SH-SY5Y (cell line): ENCODE measurements at regions not wholly inside any gene's neighbourhood (a gene's known extent, or its start where the extent isn't known, plus 50 kb on each side); places are given as distances from the start of the nearest gene placed in this dataset.

Experiments
- GATA2 ChIP-seq: IDR thresholded peaks from 2 replicates; pipeline ENCODE4 v1.6.1; 2011; ENCODE audit warnings: mild to moderate bottlenecking, low read depth, low read length
- GATA3 ChIP-seq: IDR thresholded peaks from 2 replicates; pipeline ENCODE4 v1.6.1; 2011; ENCODE audit warnings: low read depth, mild to moderate bottlenecking, low read length, moderate library complexity

DNA sequence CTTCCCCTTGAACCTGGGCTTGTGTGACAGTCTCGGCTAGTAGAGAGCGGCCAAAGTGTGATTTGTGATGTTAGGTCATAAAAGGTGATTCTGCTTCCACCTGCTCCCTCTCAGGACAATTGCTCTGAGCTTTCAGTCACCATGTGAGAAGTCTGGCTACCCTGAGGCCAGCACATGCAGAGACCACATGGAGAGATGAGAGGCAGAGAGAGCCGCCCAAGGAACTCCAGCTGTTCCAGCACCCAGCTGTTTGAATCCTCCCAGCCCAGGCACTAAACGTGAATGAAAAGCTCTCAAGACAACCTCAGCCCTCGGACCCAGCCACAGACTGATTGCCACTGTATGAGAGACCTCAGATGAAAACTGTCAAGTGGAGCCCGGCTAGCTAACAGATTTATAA lies 143.4 kb upstream of the EEF1E1 start:
- TF ChIP-seq GATA2 (no peak), GATA3 (no peak)
